Hematopoietic multipotent progenitor cell treated with erythropoietin and hydrocortisone succinate and interleukin-3 and kit ligand, for 17 days (in vitro differentiated cells): ENCODE measurements at regions not wholly inside any gene's neighbourhood (a gene's known extent, or its start where the extent isn't known, plus 50 kb on each side); places are given as distances from the start of the nearest gene placed in this dataset.
"Not testable (repeated sequence)": the region's sequence is repeated elsewhere in the genome, so short reads cannot be mapped to it uniquely, and the experiment has no call there.

Source experiments
- DNase-seq: peaks from one replicate; pipeline ENCODE4 v3.0.0-alpha.2; 2015; ENCODE audit warnings: low spot score

GRCh38 chr4:181130317-181130716, 1112.9 kb upstream of the TENM3 start:
- not testable (repeated sequence) for DNase-seq

GRCh38 chr4:181137351-181137750, 1105.9 kb upstream of the TENM3 start:
- DNase-seq = no peak

GRCh38 chr4:181138116-181138515, 1105.1 kb upstream of the TENM3 start:
- no peak for DNase-seq

- DNase-seq = no peak
Observed at GRCh38 chr4:181140037-181140603, 1103.1 kb upstream of the TENM3 start.

DNA sequence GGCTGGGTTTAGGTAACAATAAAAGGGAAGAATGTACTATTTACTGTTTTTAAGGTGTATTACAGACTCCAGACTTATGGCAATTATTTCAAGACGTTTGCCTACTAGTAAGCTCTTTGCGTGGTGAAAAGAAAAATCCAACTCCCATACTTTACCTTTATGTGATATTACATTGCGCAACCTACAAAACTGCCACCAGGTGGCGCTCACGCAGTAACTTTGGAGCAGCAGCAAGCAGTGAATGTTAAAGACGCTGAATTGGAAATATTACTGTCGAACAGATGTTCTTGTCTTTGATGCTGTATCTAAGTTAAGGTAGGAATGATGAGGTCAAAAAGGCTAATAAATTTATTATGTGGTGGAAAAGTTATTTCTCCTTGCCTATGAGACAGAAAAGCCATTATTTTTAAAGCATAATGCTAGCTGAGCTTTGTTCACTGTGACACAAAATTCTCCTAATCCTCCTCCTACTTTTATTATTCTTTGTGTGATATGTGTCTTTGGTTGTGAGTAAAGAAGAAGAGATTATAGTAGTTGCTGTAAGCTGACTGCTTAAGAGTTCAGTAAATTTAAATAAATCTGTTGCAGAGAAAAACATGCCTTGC, 1099.8 kb upstream of the TENM3 start:
- DNase-seq = peak; percentile 64

DNA sequence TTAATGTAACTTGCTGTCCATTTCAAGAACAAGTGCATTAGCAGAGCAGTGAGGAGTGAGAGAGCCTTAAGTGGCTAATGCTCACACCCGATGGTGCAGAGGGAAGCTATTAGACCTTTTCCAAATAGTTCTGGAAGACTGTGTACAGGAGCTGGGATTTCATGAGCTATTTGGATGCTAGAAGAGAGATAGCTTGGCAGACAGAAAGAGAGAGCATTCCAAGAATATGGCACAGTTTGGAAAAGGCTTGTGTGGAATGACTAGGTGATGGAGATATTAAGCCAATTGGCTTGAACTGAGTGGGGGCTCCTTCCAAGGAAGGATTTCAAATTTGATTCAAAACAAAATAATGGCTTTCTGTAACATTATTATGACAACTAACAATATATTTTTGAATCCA, 1097.2 kb upstream of the TENM3 start:
- no peak for DNase-seq

DNA sequence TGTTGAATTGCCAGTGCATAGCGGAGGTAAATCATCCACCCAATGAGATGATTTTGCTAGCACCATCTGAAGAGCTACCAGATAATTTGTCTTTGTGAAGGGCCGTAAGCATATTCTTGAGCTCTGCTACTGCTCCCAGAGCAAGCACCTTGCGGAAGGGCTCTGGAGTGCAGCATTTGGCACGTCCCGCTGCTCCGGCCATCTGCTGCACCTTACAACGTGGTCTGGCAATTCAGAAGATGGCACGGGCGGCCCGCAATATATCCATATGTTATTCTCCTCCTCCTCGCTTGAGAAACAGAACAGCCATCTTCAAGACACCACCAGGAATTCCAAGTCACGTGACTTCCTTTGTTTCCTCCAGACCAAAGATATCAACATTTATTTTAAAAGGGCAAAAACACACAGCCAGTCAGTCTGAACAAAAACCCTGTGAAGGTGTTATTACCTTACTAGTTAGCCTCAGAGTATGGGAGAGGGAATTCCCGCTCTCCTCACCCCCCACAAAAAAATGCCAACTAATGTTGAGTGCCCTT, 1095.7 kb upstream of the TENM3 start:
- DNase-seq = no peak

GRCh38 chr4:181148470-181148869, 1094.7 kb upstream of the TENM3 start:
- DNase-seq = no peak

DNA sequence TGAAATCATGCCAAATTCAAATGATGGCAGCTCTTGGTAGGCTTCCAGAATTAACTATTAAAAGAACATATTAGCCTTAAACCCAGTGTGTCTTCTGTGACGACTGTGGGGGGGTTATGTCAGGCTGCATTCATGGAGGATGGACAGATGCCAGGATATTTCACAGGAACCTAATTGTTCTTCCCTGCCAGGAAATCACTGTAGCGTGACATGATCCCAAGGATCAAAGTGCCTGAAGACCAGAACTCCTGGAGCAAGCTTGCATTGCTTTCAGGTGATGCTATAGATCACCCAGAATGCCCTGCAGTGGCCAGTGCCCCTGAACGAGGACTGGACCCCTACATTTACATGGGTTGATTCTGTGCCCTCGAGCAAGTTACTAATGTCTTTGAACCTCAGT, 1093.0 kb upstream of the TENM3 start:
- no peak for DNase-seq

GRCh38 chr4:181151856-181152255, 1091.3 kb upstream of the TENM3 start:
- DNase-seq = no peak

GRCh38 chr4:181157647-181158046, 1085.6 kb upstream of the TENM3 start:
- no peak for DNase-seq

- DNase-seq = no peak
Observed at GRCh38 chr4:181158971-181159370, 1084.2 kb upstream of the TENM3 start.

GRCh38 chr4:181161669-181162068, 1081.5 kb upstream of the TENM3 start:
- no peak for DNase-seq

- DNase-seq = no peak
Observed at GRCh38 chr4:181162266-181162665, 1080.9 kb upstream of the TENM3 start.

DNA sequence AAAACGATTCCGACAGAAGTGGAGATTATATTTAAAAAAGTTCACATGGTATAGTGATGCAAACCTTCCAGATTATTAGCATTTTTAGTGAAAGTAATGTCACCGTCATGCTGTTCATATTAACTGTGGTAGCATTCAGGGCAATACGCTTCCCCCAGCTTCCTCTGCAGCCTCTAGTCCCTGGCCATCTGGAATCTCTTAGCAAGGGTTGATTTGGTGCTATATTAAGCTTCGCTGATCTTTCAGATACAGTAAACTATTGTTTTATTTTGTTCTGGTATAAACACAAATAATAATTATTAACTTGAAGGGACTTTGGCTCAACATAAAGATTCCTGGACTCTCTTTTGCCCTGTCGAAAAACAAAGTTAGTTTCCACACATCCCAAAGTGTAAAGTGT, 1080.5 kb upstream of the TENM3 start:
- no peak for DNase-seq

DNA sequence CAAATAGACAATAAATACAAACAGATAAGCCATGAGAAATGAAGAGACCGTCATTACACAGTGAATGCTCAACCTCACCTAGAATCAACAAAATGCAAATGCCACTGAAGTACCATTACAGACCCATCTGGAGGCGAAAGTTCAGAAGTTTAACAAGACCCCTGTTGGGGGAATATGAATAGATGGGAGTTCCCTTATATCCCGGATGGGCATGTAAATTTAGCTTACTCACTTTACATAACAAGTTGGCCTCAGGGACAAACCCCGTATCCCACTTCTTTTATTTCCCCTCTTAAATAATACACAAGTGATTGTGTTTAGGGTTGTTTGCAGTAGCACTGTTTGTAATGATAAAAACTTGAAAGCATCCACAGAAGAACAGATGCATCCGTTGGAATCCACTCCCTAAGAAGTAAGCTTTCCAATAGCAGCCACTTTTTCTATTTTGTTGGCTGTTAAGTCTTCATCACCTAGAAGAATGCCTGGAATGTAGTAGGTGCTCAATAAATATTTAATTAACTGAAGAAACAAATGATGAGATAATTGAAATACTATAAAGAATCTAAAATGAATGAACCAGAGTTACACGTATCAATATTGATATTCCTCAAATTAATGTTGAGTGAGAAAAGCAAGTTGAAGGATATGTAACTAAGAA, 1076.3 kb upstream of the TENM3 start:
- DNase-seq = no peak

DNA sequence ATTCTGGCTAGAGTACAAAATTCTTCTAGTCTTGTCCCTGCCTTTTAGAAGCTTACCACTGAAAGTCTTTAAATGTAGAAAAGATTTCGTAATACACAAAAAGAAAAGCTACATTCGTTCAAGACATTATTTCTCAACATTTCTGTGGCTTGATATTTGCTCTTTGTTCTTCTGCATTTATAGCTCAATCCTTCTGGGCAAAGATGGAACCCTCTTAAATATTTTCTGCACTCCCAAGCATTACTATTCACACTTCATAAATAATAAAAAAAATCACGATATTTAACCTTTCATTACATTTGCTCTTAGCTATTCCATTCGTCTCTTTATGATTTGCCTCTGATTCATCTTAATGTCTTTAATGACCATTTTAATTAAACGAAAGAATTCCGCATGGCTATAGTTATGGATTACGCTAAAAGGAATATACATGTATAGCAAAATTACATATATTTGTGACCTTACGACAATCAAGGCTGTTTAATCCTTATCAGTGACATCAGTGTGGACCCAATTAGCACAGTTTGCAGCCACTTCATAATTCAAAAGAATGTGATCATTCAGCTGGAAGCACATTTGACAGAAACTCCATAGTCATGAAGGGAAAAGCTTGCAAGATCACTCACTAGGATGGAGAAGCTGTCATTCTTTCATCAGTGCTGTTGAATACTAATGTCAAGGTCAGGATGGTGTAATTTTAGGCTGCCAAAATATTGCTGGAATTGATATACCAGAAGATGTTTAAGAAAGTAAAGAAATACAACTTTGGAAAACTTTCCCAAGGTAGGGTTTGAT, 1075.0 kb upstream of the TENM3 start:
- no peak for DNase-seq

DNA sequence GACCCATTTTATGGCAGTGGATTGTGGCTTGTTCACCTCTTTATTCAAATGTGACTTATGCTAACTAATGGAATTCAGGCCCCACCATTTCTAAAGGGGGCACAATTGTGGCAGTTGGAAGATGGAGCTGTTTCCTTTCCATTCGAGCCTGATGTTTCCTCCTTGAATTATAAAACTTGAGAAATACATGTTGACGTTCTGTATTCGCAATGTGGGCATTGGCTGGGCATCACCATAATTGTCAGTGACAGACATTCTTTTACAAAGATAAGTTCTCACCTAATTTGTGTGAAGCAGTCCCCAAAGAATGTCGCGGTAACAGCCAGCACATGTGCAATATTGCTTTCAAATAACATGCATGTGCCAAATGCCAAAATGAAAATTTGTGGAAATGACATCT, 1070.2 kb upstream of the TENM3 start:
- DNase-seq = no peak

- no peak for DNase-seq
Observed at GRCh38 chr4:181176306-181176705, 1066.9 kb upstream of the TENM3 start.

- DNase-seq = no peak
Observed at GRCh38 chr4:181181331-181181730, 1061.9 kb upstream of the TENM3 start.

GRCh38 chr4:181189751-181190150, 1053.5 kb upstream of the TENM3 start:
- no peak for DNase-seq

DNA sequence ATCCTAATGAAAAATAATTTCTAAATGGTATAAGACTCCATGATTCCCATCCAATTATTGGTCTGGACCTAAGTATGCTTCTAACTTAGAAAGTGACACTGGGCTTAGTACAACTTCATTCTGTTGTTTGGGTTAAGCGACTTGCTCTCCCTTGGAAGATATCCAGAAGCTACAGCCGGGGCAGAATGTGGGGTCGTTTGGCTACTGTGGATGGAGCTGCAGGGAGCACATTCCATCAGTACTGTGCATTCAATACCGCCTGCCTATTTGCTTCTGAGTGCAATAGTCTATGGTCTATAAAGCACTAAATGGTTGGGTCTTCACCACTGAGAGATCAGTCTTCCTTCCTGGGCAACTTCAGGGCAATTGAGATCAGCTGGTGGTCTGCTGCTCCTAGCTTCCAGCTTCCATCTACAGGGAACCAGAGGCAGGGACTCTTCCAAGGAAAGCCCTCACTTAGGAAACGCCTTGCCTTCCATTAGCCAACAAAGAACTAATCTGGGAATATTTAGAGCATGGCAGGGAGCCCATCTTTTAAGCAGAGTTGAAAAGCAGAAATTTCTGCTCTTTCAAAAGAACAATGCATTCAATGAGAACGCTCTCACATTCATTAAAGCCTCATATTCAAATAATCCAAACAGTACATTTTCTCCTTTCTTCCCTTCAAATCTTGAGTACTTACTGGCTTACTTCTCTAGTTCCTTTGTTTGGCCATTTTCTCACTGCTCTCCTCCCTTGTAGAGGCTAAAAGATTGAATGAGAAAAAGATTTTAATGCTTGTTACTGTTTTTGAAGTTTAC, 1049.9 kb upstream of the TENM3 start:
- DNase-seq = no peak
